ENCODE measurements at regions not wholly inside any gene's neighbourhood (a gene's known extent, or its start where the extent isn't known, plus 50 kb on each side); places are given as distances from the start of the nearest gene placed in this dataset.
A peak's percentile ranks its signal among the peaks of the same experiment; 100 is the strongest.
"Not testable (repeated sequence)": the region's sequence is repeated elsewhere in the genome, so short reads cannot be mapped to it uniquely, and the experiment has no call there.

DNA sequence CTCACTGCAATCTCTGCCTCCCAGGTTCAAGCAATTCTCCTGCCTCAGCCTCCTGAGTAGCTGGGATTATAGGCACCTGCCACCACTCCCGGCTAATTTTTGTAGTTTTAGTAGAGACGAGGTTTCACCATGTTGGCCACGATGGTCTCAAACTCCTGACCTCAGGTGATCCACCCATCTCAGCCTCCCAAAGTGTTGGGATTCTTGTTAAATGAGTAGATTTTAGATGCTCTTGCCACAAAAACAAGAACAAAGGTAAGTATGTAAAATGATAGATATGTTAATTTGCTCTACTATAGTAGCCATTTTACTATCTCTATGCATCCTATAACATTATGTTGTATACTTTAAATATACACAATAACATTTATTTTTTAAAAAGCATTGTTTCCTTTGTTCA is 120.7 kb downstream of the GJA1 start:
- WGBS, 3 donors, result 90 to 95% (median 90%) methylated on average over 3 of the region's 3 CpGs
- DNase-seq; H3K4me1 ChIP-seq (ENCODE audit: control insufficient read depth in 3 of 3, insufficient read depth in 2 of 3, low read depth in 1 of 3, low read length in 2 of 3); H3K27me3 ChIP-seq (ENCODE audit: control insufficient read depth in 3 of 3, insufficient read depth in 3 of 3, low read length in 3 of 3); H3K4me3 ChIP-seq (ENCODE audit: low read depth in 1 of 3, low read length in 3 of 3); FAIRE-seq; H3K36me3 ChIP-seq (ENCODE audit: control insufficient read depth in 3 of 3, insufficient read depth in 2 of 3, low read depth in 1 of 3, low read length in 3 of 3); H3K27ac ChIP-seq (ENCODE audit: low read depth in 1 of 3, low read length in 2 of 3); H3K9me3 ChIP-seq (ENCODE audit: control insufficient read depth in 2 of 2, insufficient read depth in 1 of 2, low read depth in 1 of 2, low read length in 1 of 2): not testable (repeated sequence)

DNA sequence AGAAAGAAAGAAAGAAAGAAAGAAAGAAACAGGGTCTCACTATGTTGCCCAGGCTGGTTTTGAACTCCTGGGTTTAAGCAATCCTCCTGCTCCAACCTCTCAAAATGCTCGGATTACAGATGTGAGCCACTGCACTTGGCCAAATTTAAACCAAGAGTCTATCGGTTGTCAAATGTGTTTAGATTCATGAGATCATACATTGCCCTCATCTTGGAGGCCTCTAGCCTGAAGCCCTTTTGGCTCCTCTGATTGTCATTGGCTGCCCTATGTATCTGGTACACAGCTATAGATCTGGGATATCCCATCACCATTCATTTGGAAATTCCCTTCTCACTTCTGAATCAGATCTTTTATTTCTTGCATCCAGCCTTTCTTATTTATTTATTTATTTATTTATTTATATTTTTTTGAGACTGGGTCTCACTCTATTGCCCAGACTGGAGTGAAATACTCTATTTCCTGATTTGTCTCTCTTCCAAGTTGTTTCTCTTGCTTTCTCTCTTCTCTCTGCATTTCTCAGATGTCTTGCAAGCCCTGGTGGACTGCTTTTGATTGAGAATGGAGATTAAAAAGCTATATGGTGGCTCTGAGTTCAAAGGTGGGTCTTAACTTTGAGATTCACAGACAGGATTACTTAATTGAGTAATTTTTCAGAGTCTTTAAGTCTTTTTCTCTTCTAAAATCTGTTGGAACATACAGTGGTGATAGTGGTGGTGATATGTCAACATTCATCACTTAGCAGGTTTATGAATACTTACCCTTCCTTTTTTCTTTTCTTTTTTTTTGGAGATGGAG is 121.9 kb downstream of the GJA1 start:
- H3K36me3 ChIP-seq (ENCODE audit: control insufficient read depth in 3 of 3, insufficient read depth in 2 of 3, low read depth in 1 of 3, low read length in 3 of 3), result no peaks in the 10 kb centered on the region
- H3K27ac ChIP-seq (ENCODE audit: low read depth in 1 of 3, low read length in 2 of 3), result no peak overlapping the region
- FAIRE-seq, result no peak
- H3K9me3 ChIP-seq (ENCODE audit: control insufficient read depth in 2 of 2, insufficient read depth in 1 of 2, low read depth in 1 of 2, low read length in 1 of 2), result no peaks in the 10 kb centered on the region
- no peaks in the 10 kb centered on the region for H3K4me1 ChIP-seq (ENCODE audit: control insufficient read depth in 3 of 3, insufficient read depth in 2 of 3, low read depth in 1 of 3, low read length in 2 of 3)
- H3K27me3 ChIP-seq (ENCODE audit: control insufficient read depth in 3 of 3, insufficient read depth in 3 of 3, low read length in 3 of 3), result no peaks in the 10 kb centered on the region
- H3K4me3 ChIP-seq (ENCODE audit: low read depth in 1 of 3, low read length in 3 of 3), result no peak overlapping the region
- no peak for DNase-seq
- WGBS, 3 donors, result 88 to 92% (median 89%) methylated on average over 2 of the region's 2 CpGs

DNA sequence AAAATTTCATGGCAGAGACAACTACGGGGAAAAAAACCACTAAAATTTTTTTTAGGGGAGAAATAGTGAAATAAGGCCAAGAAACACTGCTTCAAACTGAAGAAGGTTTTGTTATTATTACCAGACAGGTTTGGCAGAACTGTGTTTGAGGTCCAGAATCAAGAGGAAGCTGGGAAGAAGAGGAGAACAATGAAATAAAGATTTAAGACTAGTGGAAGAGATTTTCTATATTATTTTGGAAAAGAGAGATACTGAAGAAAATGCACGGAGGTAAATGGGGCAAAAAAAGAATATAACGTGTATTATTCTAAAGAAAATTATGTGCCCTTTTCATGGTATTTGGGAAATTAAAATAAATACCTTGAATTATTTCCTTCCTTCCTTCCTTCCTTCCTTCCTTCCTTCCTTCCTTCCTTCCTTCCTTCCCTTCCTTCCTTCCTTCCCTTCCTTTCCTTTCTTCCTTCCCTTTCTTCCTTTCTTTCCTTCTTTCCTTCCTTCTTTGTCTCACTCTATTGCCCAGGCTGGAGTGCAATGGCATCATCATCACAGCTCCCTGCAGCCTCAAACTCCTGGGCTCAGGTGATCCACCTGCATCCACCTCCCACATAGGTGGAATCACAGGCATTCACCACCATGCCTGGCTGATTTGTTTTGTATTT is 124.3 kb downstream of the GJA1 start:
- no peak overlapping the region for H3K4me3 ChIP-seq (ENCODE audit: low read depth in 1 of 3, low read length in 3 of 3)
- FAIRE-seq, result no peak
- H3K27me3 ChIP-seq (ENCODE audit: control insufficient read depth in 3 of 3, insufficient read depth in 3 of 3, low read length in 3 of 3), result no peaks in the 10 kb centered on the region
- no peak overlapping the region for H3K27ac ChIP-seq (ENCODE audit: low read depth in 1 of 3, low read length in 2 of 3)
- H3K4me1 ChIP-seq (ENCODE audit: control insufficient read depth in 3 of 3, insufficient read depth in 2 of 3, low read depth in 1 of 3, low read length in 2 of 3), result no peaks in the 10 kb centered on the region
- H3K9me3 ChIP-seq (ENCODE audit: control insufficient read depth in 2 of 2, insufficient read depth in 1 of 2, low read depth in 1 of 2, low read length in 1 of 2), result peaks cover 0 to 8% of the 10 kb centered on the region in 2 donors
- DNase-seq, result no peak
- WGBS, 3 donors, result 85 to 89% (median 89%) methylated on average over 3 of the region's 3 CpGs
- no peaks in the 10 kb centered on the region for H3K36me3 ChIP-seq (ENCODE audit: control insufficient read depth in 3 of 3, insufficient read depth in 2 of 3, low read depth in 1 of 3, low read length in 3 of 3)

DNA sequence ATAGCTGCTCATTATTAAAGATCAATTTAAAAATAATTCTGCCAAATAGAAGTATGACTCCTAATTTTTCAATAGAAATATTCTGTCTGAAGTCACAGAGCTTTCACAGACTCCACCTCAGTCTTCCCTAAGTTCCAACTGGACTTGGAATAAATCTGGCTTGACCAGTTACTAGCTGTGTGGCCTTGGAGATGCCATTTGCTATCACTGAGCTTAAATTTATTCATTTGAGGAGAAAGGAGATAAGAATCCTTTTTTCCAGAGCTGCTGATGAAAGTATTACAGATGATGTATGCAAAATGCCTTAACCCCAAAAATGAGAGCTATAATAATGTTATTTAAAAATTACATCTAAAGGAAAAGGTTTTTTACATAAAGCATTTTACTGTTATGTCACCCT is 125.0 kb downstream of the GJA1 start:
- FAIRE-seq, result no peak
- H3K36me3 ChIP-seq (ENCODE audit: control insufficient read depth in 3 of 3, insufficient read depth in 2 of 3, low read depth in 1 of 3, low read length in 3 of 3), result no peaks in the 10 kb centered on the region
- peaks cover 0 to 14% of the 10 kb centered on the region in 2 donors for H3K9me3 ChIP-seq (ENCODE audit: control insufficient read depth in 2 of 2, insufficient read depth in 1 of 2, low read depth in 1 of 2, low read length in 1 of 2)
- no peak for DNase-seq
- no peak overlapping the region for H3K27ac ChIP-seq (ENCODE audit: low read depth in 1 of 3, low read length in 2 of 3)
- H3K27me3 ChIP-seq (ENCODE audit: control insufficient read depth in 3 of 3, insufficient read depth in 3 of 3, low read length in 3 of 3), result no peaks in the 10 kb centered on the region
- H3K4me3 ChIP-seq (ENCODE audit: low read depth in 1 of 3, low read length in 3 of 3), result no peak overlapping the region
- no peaks in the 10 kb centered on the region for H3K4me1 ChIP-seq (ENCODE audit: control insufficient read depth in 3 of 3, insufficient read depth in 2 of 3, low read depth in 1 of 3, low read length in 2 of 3)

DNA sequence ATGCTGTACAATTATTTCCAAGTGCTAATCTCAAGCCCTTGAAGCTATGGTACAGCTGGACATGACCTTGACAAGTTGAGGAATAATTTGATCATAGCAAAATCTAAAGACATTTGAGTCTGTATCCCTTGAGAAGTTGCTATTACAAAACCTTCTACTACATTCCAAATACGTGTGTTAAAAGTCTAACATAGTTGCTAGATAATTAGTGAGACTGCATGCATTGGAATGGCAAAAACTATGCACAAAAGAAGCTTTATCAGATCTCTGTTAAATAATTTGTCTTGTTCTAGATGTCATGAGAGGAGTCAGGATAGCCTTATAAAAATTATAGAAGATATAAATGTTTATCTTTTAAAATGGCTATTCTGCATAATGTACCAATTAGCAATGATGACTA is 127.8 kb downstream of the GJA1 start:
- 64 to 65% (median 65%) methylated on average over 1 of the region's 1 CpG for WGBS, 3 donors
- Histone ChIP-seq H3K9me3 (ENCODE audit: control insufficient read depth in 2 of 2, insufficient read depth in 1 of 2, low read depth in 1 of 2, low read length in 1 of 2) (peaks cover 0 to 18% of the 10 kb centered on the region in 2 donors), H3K36me3 (ENCODE audit: control insufficient read depth in 3 of 3, insufficient read depth in 2 of 3, low read depth in 1 of 3, low read length in 3 of 3) (no peaks in the 10 kb centered on the region), H3K4me3 (ENCODE audit: low read depth in 1 of 3, low read length in 3 of 3) (no peak overlapping the region), H3K27ac (ENCODE audit: low read depth in 1 of 3, low read length in 2 of 3) (no peak overlapping the region), H3K27me3 (ENCODE audit: control insufficient read depth in 3 of 3, insufficient read depth in 3 of 3, low read length in 3 of 3) (no peaks in the 10 kb centered on the region), H3K4me1 (ENCODE audit: control insufficient read depth in 3 of 3, insufficient read depth in 2 of 3, low read depth in 1 of 3, low read length in 2 of 3) (no peaks in the 10 kb centered on the region)
- no peak for DNase-seq
- no peak for FAIRE-seq

DNA sequence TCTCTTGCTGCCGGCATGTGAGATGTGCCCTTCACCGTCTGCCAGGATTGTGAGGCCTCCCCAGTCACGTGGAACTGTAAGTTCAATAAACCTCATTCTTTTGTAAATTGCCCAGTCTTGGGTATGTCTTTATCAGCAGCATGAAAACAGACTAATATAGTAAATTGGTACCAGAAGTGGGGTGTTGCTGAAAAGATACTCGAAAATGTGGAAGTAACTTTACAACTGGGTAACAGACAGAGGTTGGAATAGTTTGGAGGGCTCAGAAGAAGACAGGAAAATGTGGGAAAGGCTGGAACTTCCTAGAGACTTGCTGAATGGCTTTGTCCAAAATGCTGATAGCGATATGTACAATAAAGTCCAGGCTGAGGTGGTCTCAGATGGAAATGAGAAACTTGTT is 129.1 kb downstream of the GJA1 start:
- not testable (repeated sequence) for DNase-seq; H3K27me3 ChIP-seq (ENCODE audit: control insufficient read depth in 3 of 3, insufficient read depth in 3 of 3, low read length in 3 of 3); H3K4me1 ChIP-seq (ENCODE audit: control insufficient read depth in 3 of 3, insufficient read depth in 2 of 3, low read depth in 1 of 3, low read length in 2 of 3); H3K27ac ChIP-seq (ENCODE audit: low read depth in 1 of 3, low read length in 2 of 3); FAIRE-seq; H3K4me3 ChIP-seq (ENCODE audit: low read depth in 1 of 3, low read length in 3 of 3); H3K36me3 ChIP-seq (ENCODE audit: control insufficient read depth in 3 of 3, insufficient read depth in 2 of 3, low read depth in 1 of 3, low read length in 3 of 3)
- 87 to 89% (median 88%) methylated on average over 5 of the region's 5 CpGs for WGBS, 3 donors
- H3K9me3 ChIP-seq (ENCODE audit: control insufficient read depth in 2 of 2, insufficient read depth in 1 of 2, low read depth in 1 of 2, low read length in 1 of 2), result peaks cover 0 to 18% of the 10 kb centered on the region in 2 donors

DNA sequence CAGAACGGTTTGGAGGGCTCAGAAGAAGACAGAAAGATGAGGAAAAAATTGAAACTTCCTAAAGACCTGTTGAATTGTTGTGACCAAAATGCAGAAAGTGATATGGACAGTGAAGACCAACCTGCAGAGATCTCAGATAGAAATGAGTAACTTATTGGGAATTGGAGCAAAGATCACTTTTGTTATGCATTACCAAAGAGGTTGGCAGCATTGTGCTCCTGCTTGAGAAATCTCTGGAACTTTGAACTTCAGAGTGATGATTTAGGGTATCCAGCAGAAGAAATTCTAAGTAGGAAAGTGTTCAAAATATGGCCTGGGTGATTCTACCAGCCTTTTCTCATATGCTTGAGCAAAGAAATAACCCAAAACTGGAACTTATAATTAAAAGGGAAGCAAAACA is 136.0 kb downstream of the GJA1 start:
- Histone ChIP-seq H3K27me3 (ENCODE audit: control insufficient read depth in 3 of 3, insufficient read depth in 3 of 3, low read length in 3 of 3) (no peaks in the 10 kb centered on the region), H3K9me3 (ENCODE audit: control insufficient read depth in 2 of 2, insufficient read depth in 1 of 2, low read depth in 1 of 2, low read length in 1 of 2) (peaks cover 0 to 11% of the 10 kb centered on the region in 2 donors), H3K27ac (ENCODE audit: low read depth in 1 of 3, low read length in 2 of 3) (no peak overlapping the region), H3K4me3 (ENCODE audit: low read depth in 1 of 3, low read length in 3 of 3) (no peak overlapping the region), H3K4me1 (ENCODE audit: control insufficient read depth in 3 of 3, insufficient read depth in 2 of 3, low read depth in 1 of 3, low read length in 2 of 3) (peaks cover 0 to 20% (median 2%) of the 10 kb centered on the region in 3 donors), H3K36me3 (ENCODE audit: control insufficient read depth in 3 of 3, insufficient read depth in 2 of 3, low read depth in 1 of 3, low read length in 3 of 3) (peaks cover 0 to 2% (median 0%) of the 10 kb centered on the region in 3 donors)
- DNase-seq (peak in 1 of 2 donors; percentile 23), FAIRE-seq (no peak)
- 75 to 83% (median 80%) methylated on average over 1 of the region's 1 CpG for WGBS, 3 donors

DNA sequence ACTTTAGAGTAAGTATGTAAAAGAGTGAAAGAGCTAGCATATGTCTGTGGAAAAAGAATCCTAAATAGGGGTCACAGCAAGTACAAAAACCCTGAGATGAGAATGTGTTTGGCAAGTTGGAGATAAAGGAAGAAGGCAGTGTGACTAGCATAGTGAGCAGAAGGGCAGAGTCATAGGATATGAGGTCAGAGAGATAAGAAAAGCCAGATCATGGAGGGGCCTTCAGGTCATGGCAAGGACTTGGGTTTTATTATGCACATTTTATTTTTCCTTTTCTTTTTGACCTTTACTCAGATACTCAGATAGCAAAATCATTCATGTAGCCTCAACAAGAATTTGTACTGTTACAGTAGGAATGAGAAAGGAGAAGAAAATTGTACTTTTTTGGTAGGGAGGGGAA is 138.0 kb downstream of the GJA1 start:
- FAIRE-seq, result no peak

More for the DNA sequence above, 138.0 kb downstream of the GJA1 start:
- Histone ChIP-seq H3K9me3 (ENCODE audit: control insufficient read depth in 2 of 2, insufficient read depth in 1 of 2, low read depth in 1 of 2, low read length in 1 of 2) (peaks cover 0 to 11% of the 10 kb centered on the region in 2 donors), H3K4me1 (ENCODE audit: control insufficient read depth in 3 of 3, insufficient read depth in 2 of 3, low read depth in 1 of 3, low read length in 2 of 3) (peaks cover 0 to 20% (median 2%) of the 10 kb centered on the region in 3 donors), H3K36me3 (ENCODE audit: control insufficient read depth in 3 of 3, insufficient read depth in 2 of 3, low read depth in 1 of 3, low read length in 3 of 3) (peaks cover 0 to 2% (median 0%) of the 10 kb centered on the region in 3 donors), H3K27me3 (ENCODE audit: control insufficient read depth in 3 of 3, insufficient read depth in 3 of 3, low read length in 3 of 3) (no peaks in the 10 kb centered on the region), H3K27ac (ENCODE audit: low read depth in 1 of 3, low read length in 2 of 3) (no peak overlapping the region), H3K4me3 (ENCODE audit: low read depth in 1 of 3, low read length in 3 of 3) (no peak overlapping the region)
- peak in 1 of 2 donors; percentile 54 for DNase-seq

Measured in small intestine (tissue), 7 donors.